CD4-positive, alpha-beta T cell (primary cell): ENCODE measurements at regions not wholly inside any gene's neighbourhood (a gene's known extent, or its start where the extent isn't known, plus 50 kb on each side); places are given as distances from the start of the nearest gene placed in this dataset.
"Not testable (repeated sequence)": the region's sequence is repeated elsewhere in the genome, so short reads cannot be mapped to it uniquely, and the experiment has no call there.

ENCODE experiments used
- ATAC-seq: fragments of 200-7000 bp; cut with Tn5 transposase; one replicate; pipeline ENCODE4 v1.10.0; 2022; ENCODE audit warnings: mild to moderate bottlenecking; ENCODE audit not compliant: poor library complexity
- CTCF ChIA-PET: fragments of 350-600 bp; sonication (Branson Sonifier 250); formaldehyde crosslinking; loops from one replicate; lab custom pipeline; 2021; ENCODE audit warnings: antibody characterized with exemption, inconsistent platforms; lab: Charles Lee
- POLR2A ChIA-PET: fragments of 350-600 bp; sonication (Branson Sonifier 250); formaldehyde crosslinking; loops from one replicate; lab custom pipeline; 2021; ENCODE audit warnings: antibody characterized with exemption, inconsistent platforms; lab: Charles Lee
- DNase-seq, 14 experiments: peaks; one replicate each; pipeline ENCODE4 v3.0.0-alpha.2; 2013 to 2020; ENCODE audit warnings: mixed read lengths in 2 of 14
- H3K27ac ChIP-seq, 2 donors: one replicate each; pipeline versions ENCODE4 v1.5.1 to v1.7.0; 2013; ENCODE audit warnings: low read length in 2 of 2, low read depth in 1 of 2, mild to moderate bottlenecking in 1 of 2
- H3K27me3 ChIP-seq, 2 experiments: 1 replicate in 1 of 2; 2 replicates in 1 of 2; pipeline versions ENCODE4 v1.6.1 to v1.7.0; 2013; ENCODE audit warnings: low read length in 2 of 2, control low read depth in 1 of 2, mild to moderate bottlenecking in 1 of 2, moderate library complexity in 1 of 2; ENCODE audit not compliant: insufficient read depth in 2 of 2, control insufficient read depth in 1 of 2
- H3K36me3 ChIP-seq: one replicate; pipeline ENCODE4 v1.6.1; 2013; ENCODE audit warnings: low read length, control low read depth; ENCODE audit not compliant: insufficient read depth
- H3K4me1 ChIP-seq: one replicate; pipeline ENCODE4 v1.6.1; 2013; ENCODE audit warnings: low read length, control low read depth; ENCODE audit not compliant: insufficient read depth
- H3K4me3 ChIP-seq: one replicate; pipeline ENCODE4 v1.5.1; 2013; ENCODE audit warnings: mild to moderate bottlenecking, low read length, moderate library complexity
- H3K9me3 ChIP-seq, 2 experiments: 1 replicate in 1 of 2; 2 replicates in 1 of 2; pipeline versions ENCODE4 v1.6.1 to v1.7.0; 2013; ENCODE audit warnings: low read length in 2 of 2, mild to moderate bottlenecking in 2 of 2, control low read depth in 1 of 2, moderate library complexity in 1 of 2; ENCODE audit not compliant: control insufficient read depth in 1 of 2, insufficient read depth in 1 of 2
- H3K27ac Mint-ChIP-seq: one replicate; pipeline ENCODE4 v1.8.0; 2020; ENCODE audit warnings: mixed read lengths
- H3K27me3 Mint-ChIP-seq: one replicate; pipeline ENCODE4 v1.8.0; 2021; ENCODE audit warnings: mixed read lengths
- H3K36me3 Mint-ChIP-seq: one replicate; pipeline ENCODE4 v1.8.0; 2021; ENCODE audit warnings: low read depth, mixed read lengths
- H3K4me1 Mint-ChIP-seq: one replicate; pipeline ENCODE4 v1.8.0; 2021; ENCODE audit warnings: low read depth, mixed read lengths
- H3K4me3 Mint-ChIP-seq: one replicate; pipeline ENCODE4 v1.8.0; 2020; ENCODE audit warnings: mild to moderate bottlenecking, mixed read lengths
- H3K9me3 Mint-ChIP-seq: one replicate; pipeline ENCODE4 v1.8.0; 2020; ENCODE audit warnings: mixed read lengths
- CTCF ChIP-seq: fragments of 200-600 bp; IDR thresholded peaks from one replicate; pipeline ENCODE4 v1.8.0; 2022; ENCODE audit warnings: antibody characterized with exemption, mild to moderate bottlenecking
- intact Hi-C, 2 experiments: fragments of 100-400 bp; cut with DNase I in 1 of 2; cut with micrococcal nuclease in 1 of 2; formaldehyde crosslinking; loops; one replicate each; pipeline versions ENCODE4 v1.15.1 to v1.9.0; 2023 to 2025; cut with DNase I, micrococcal nuclease

GRCh38 chr10:124168581-124168980 is 75.2 kb upstream of the CHST15 start:
- peaks cover 0 to 22% of the 10 kb centered on the region in 2 experiments for H3K9me3 ChIP-seq
- no peak for ATAC-seq
- ChIA-PET POLR2A (no interaction called here), CTCF (no interaction called here)
- H3K36me3 Mint-ChIP-seq, result no peaks in the 10 kb centered on the region
- no peaks in the 10 kb centered on the region for H3K36me3 ChIP-seq
- H3K27ac ChIP-seq, result no peak overlapping the region
- H3K27me3 Mint-ChIP-seq, result no peaks in the 10 kb centered on the region
- no peak overlapping the region for H3K4me3 ChIP-seq
- no peak overlapping the region for H3K27ac Mint-ChIP-seq
- intact Hi-C loops, result no loop called here
- peak in 1 of 14 experiments; percentile 10 for DNase-seq
- H3K4me3 Mint-ChIP-seq, result no peak overlapping the region
- no peak for TF ChIP-seq CTCF
- no peaks in the 10 kb centered on the region for H3K27me3 ChIP-seq
- H3K4me1 ChIP-seq, result no peaks in the 10 kb centered on the region
- no peaks in the 10 kb centered on the region for H3K9me3 Mint-ChIP-seq
- H3K4me1 Mint-ChIP-seq, result no peaks in the 10 kb centered on the region

- ATAC-seq, H3K27me3 ChIP-seq, H3K36me3 ChIP-seq, H3K4me1 ChIP-seq, H3K36me3 Mint-ChIP-seq, H3K27ac Mint-ChIP-seq, CTCF ChIA-PET, H3K27me3 Mint-ChIP-seq, H3K4me1 Mint-ChIP-seq, H3K4me3 Mint-ChIP-seq, POLR2A ChIA-PET, H3K27ac ChIP-seq, intact Hi-C loops, H3K9me3 Mint-ChIP-seq, H3K4me3 ChIP-seq, DNase-seq: not testable (repeated sequence)
- peaks cover 0 to 22% of the 10 kb centered on the region in 2 experiments for H3K9me3 ChIP-seq
Observed at GRCh38 chr10:124167925-124168324, 74.5 kb upstream of the CHST15 start.

GRCh38 chr10:124166431-124167125 is 73.2 kb upstream of the CHST15 start:
- Histone ChIP-seq H3K4me1 (no peaks in the 10 kb centered on the region), H3K36me3 (no peaks in the 10 kb centered on the region), H3K9me3 (peaks cover 0 to 11% of the 10 kb centered on the region in 2 experiments), H3K27me3 (peaks cover 0 to 2% of the 10 kb centered on the region in 2 experiments), H3K27ac (no peak overlapping the region), H3K4me3 (no peak overlapping the region)
- ATAC-seq (no peak), DNase-seq (no peak)
- ChIA-PET POLR2A (no interaction called here), CTCF (no interaction called here)
- intact Hi-C loops, result no loop called here
- Mint-ChIP-seq H3K27ac (no peak overlapping the region), H3K36me3 (no peaks in the 10 kb centered on the region), H3K4me1 (no peaks in the 10 kb centered on the region), H3K9me3 (no peaks in the 10 kb centered on the region), H3K27me3 (peaks cover 5% of the 10 kb centered on the region), H3K4me3 (no peak overlapping the region)
- TF ChIP-seq CTCF, result no peak

- no peak for ATAC-seq
- H3K4me3 Mint-ChIP-seq, result no peak overlapping the region
- peaks cover 10% of the 10 kb centered on the region for H3K27me3 Mint-ChIP-seq
- H3K4me3 ChIP-seq, result no peak overlapping the region
- H3K9me3 ChIP-seq, result peaks cover 0 to 9% of the 10 kb centered on the region in 2 experiments
- ChIA-PET CTCF (no interaction called here), POLR2A (no interaction called here)
- H3K36me3 Mint-ChIP-seq, result no peaks in the 10 kb centered on the region
- peaks cover 0 to 2% of the 10 kb centered on the region in 2 experiments for H3K27me3 ChIP-seq
- no peaks in the 10 kb centered on the region for H3K9me3 Mint-ChIP-seq
- no peak for TF ChIP-seq CTCF
- no peak for DNase-seq
- no peaks in the 10 kb centered on the region for H3K4me1 Mint-ChIP-seq
- H3K4me1 ChIP-seq, result no peaks in the 10 kb centered on the region
- no peak overlapping the region for H3K27ac ChIP-seq
- H3K36me3 ChIP-seq, result no peaks in the 10 kb centered on the region
- intact Hi-C loops, result no loop called here
- H3K27ac Mint-ChIP-seq, result no peak overlapping the region
Observed at GRCh38 chr10:124165827-124166226, 72.4 kb upstream of the CHST15 start.
